ENCODE measurements at regions not wholly inside any gene's neighbourhood (a gene's known extent, or its start where the extent isn't known, plus 50 kb on each side); places are given as distances from the start of the nearest gene placed in this dataset.

DNA sequence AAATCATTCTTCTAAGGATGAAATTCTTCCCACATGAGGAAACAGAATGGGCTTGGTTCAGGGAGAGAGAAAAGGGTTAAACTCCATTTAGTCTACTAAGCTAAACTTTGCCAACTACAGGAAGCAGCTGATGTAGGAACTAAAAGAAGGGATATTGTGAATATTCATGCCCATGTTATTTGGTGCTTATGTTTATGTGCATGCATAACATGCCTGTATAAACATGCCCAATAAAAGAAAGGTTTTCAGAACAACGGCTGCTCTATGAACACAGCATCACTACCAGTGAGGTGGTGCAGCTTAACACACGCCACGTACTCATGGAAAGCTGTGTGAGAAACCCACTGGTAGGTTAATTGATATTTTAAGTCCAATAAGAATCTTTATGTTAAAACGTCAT, 59.4 kb upstream of the VGLL4 start:
- no peak overlapping the region for H2BK20ac ChIP-seq (ENCODE audit: low read length)
- peaks cover 0 to 7% of the 10 kb centered on the region in 2 experiments; a peak in 1 of 4 replicates for H3K79me2 ChIP-seq (ENCODE audit: control insufficient read depth in 1 of 2, insufficient read depth in 2 of 2, low read length in 2 of 2)
- no peak overlapping the region for H4K91ac ChIP-seq (replicated peaks; ENCODE audit: insufficient read length, low read length)
- H3K4me1 ChIP-seq (replicated peaks in 1 of 4; ENCODE audit: control insufficient read depth in 3 of 4, insufficient read depth in 4 of 4, low read length in 3 of 4) = peaks cover 0 to 3% (median 1%) of the 10 kb centered on the region in 4 experiments; a peak in 2 of 7 replicates
- no peak overlapping the region for H3K4me3 ChIP-seq (ENCODE audit: extremely low read depth in 1 of 4, insufficient read depth in 2 of 4, low read depth in 3 of 4, low read length in 4 of 4)
- no peaks in the 10 kb centered on the region for H3K23me2 ChIP-seq (ENCODE audit: low read depth, low read length)
- H2AK5ac ChIP-seq (ENCODE audit: low read depth, low read length) = no peak overlapping the region
- H2BK12ac ChIP-seq (ENCODE audit: low read depth, low read length) = no peak overlapping the region
- WGBS, 2 experiments (ENCODE audit: extremely low coverage in 1 of 2, insufficient coverage in 1 of 2, insufficient read length in 1 of 2, insufficient replicate concordance in 2 of 2, low coverage in 1 of 2, low lambda C conversion rate in 2 of 2, missing lambda C conversion rate in 1 of 2) = 89% methylated on average over 4 of the region's 4 CpGs; no CpG with 5 or more reads in 1 of the 2 experiments
- POLR2A ChIA-PET (ENCODE audit: partially characterized antibody) = no interaction called here
- H3K56ac ChIP-seq (replicated peaks; ENCODE audit: insufficient read length, low read depth, low read length) = no peak overlapping the region
- no peak overlapping the region for H2AFZ ChIP-seq (ENCODE audit: low read length)
- H3K23ac ChIP-seq (ENCODE audit: insufficient read length) = no peak overlapping the region
- FAIRE-seq = no peak
- H3K14ac ChIP-seq (ENCODE audit: insufficient read length) = no peak overlapping the region
- no peak overlapping the region for H3K27ac ChIP-seq (ENCODE audit: low read depth, low read length)
- no peak overlapping the region for H3K4ac ChIP-seq (replicated peaks; ENCODE audit: insufficient read length, low read depth, low read length)
- no peak overlapping the region for H2BK120ac ChIP-seq (replicated peaks; ENCODE audit: low read depth, low read length)
- no peak overlapping the region for H3K4me2 ChIP-seq (ENCODE audit: insufficient read depth in 1 of 2, low read depth in 2 of 2, low read length in 2 of 2)
- TF ChIP-seq SP2 (IDR thresholded peaks at IDR 0.05; ENCODE audit: low read length) = no peak
- H2BK5ac ChIP-seq (ENCODE audit: low read depth, low read length) = no peak overlapping the region
- H3K36me3 ChIP-seq (ENCODE audit: control insufficient read depth in 2 of 4, insufficient read depth in 4 of 4, low read length in 3 of 4) = no peaks in the 10 kb centered on the region
- H3K9ac ChIP-seq (replicated peaks in 1 of 4; ENCODE audit: extremely low read depth in 1 of 4, low read depth in 3 of 4, low read length in 3 of 4) = no peak overlapping the region
- no peak overlapping the region for H4K8ac ChIP-seq (ENCODE audit: extremely low read depth, insufficient read depth, low read length)
- H2BK15ac ChIP-seq (ENCODE audit: low read length) = no peak overlapping the region
- no peaks in the 10 kb centered on the region; the same call in 1 of the 2 replicates for H3K79me1 ChIP-seq (ENCODE audit: low read depth, low read length)
- H3K18ac ChIP-seq (ENCODE audit: extremely low read depth, low read length) = no peak overlapping the region
- CTCF ChIA-PET (ENCODE audit: partially characterized antibody) = interaction anchor here (0.9 to 1.0 kb wide), 2 partner anchors 9 to 27 kb away, joined by 3 read pairs; no protein-coding TSS in a partner anchor
- H4K5ac ChIP-seq (ENCODE audit: insufficient read length, low read depth, low read length) = no peak overlapping the region
- peaks cover 0 to 2% of the 10 kb centered on the region in 2 experiments for H4K20me1 ChIP-seq (replicated peaks in 1 of 2; ENCODE audit: control insufficient read depth in 1 of 2, insufficient read depth in 2 of 2, low read length in 2 of 2)
- no peaks in the 10 kb centered on the region for H3K9me3 ChIP-seq (ENCODE audit: insufficient read depth in 2 of 2, low read depth in 1 of 2, low read length in 1 of 2)
- DNase-seq (ENCODE audit: low read depth in 1 of 2, low spot score in 2 of 2) = no peak
- no peaks in the 10 kb centered on the region for H3K27me3 ChIP-seq (replicated peaks in 1 of 4; ENCODE audit: control insufficient read depth in 3 of 4, extremely low read depth in 1 of 4, insufficient read depth in 3 of 4, low read length in 3 of 4)
